Right atrium auricular region (tissue), 2 donors: ENCODE measurements at regions not wholly inside any gene's neighbourhood (a gene's known extent, or its start where the extent isn't known, plus 50 kb on each side); places are given as distances from the start of the nearest gene placed in this dataset.

ENCODE experiments used
- DNase-seq: peaks from one replicate; pipeline ENCODE4 v3.0.0-alpha.2; 2019; ENCODE audit warnings: low spot score
- H3K27ac ChIP-seq, 2 donors: fragments of 200-600 bp; sonication (generic); 1 replicate in 1 of 2; 2 replicates in 1 of 2; pipeline ENCODE4 v1.5.1; 2016 to 2019
- H3K27me3 ChIP-seq, 2 donors: fragments of 200-600 bp; sonication (generic); one replicate each; pipeline versions ENCODE4 v1.5.1 to v1.6.0; 2017 to 2019
- H3K36me3 ChIP-seq: fragments of 200-600 bp; sonication (generic); one replicate; pipeline ENCODE4 v1.5.1; 2016
- H3K4me1 ChIP-seq, 2 donors: fragments of 200-600 bp; sonication (generic); one replicate each; pipeline versions ENCODE4 v1.5.1 to v1.6.0; 2017 to 2019
- H3K4me3 ChIP-seq, 2 donors: fragments of 200-600 bp; sonication (generic); 1 replicate in 1 of 2; 2 replicates in 1 of 2; pipeline ENCODE4 v1.5.1; 2017 to 2019; ENCODE audit warnings: mild to moderate bottlenecking in 1 of 2, moderate library complexity in 1 of 2
- H3K9me3 ChIP-seq, 2 donors: fragments of 200-600 bp; sonication (generic); one replicate each; pipeline ENCODE4 v1.5.1; 2019
- TF ChIP-seq, protein P1 (sequence below), 2 donors: fragments of 200-600 bp; sonication (generic); IDR thresholded peaks; one replicate each; pipeline ENCODE4 v1.5.1; 2019; ENCODE audit warnings: antibody characterized with exemption in 2 of 2

DNA sequence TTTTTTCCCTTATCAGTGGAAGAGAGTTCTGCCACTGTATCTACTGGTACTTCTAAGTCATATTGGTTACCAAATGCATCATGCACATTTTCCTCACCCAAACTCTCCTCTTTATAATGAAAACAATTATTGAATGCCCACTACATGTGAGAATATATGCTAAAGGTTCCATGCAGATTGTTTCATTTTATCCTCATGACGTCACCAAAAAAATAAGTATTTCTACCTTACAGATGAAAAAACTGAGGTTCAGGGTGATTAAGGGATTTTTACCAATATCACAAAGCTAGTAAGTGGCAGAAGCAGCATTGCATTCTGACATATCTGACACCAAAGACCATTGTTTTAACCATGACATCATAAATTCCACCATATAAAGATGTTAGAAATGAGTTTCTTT, 51.9 kb upstream of the ZEB2 start:
- no peaks in the 10 kb centered on the region for H3K4me1 ChIP-seq
- H3K4me3 ChIP-seq = no peak overlapping the region
- H3K27ac ChIP-seq = no peak overlapping the region
- no peaks in the 10 kb centered on the region for H3K27me3 ChIP-seq
- no peak for DNase-seq
- TF ChIP-seq, protein P1, sequence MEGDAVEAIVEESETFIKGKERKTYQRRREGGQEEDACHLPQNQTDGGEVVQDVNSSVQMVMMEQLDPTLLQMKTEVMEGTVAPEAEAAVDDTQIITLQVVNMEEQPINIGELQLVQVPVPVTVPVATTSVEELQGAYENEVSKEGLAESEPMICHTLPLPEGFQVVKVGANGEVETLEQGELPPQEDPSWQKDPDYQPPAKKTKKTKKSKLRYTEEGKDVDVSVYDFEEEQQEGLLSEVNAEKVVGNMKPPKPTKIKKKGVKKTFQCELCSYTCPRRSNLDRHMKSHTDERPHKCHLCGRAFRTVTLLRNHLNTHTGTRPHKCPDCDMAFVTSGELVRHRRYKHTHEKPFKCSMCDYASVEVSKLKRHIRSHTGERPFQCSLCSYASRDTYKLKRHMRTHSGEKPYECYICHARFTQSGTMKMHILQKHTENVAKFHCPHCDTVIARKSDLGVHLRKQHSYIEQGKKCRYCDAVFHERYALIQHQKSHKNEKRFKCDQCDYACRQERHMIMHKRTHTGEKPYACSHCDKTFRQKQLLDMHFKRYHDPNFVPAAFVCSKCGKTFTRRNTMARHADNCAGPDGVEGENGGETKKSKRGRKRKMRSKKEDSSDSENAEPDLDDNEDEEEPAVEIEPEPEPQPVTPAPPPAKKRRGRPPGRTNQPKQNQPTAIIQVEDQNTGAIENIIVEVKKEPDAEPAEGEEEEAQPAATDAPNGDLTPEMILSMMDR (IDR thresholded peaks at IDR 0.05) = no peak
- H3K9me3 ChIP-seq = no peaks in the 10 kb centered on the region
- H3K36me3 ChIP-seq = no peaks in the 10 kb centered on the region

DNA sequence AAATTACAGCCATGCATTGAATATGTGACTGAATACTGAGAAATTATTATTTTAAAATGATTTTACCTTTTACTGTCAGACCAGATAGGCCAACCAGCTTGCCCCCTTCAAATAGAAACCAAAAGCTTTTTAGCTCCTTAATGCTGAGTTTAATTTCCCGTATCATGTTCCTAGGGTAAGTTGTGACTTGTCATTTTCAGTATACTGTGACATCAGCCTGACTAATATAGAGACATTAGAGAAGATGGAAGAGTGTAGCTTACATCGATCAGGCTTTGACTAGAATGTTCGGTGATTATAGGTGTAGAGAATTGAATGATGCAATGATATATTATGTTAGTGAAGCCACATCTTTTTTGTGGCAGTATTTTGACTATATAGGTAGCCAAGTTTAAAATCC, 50.6 kb upstream of the ZEB2 start:
- TF ChIP-seq, protein P1 (IDR thresholded peaks at IDR 0.05) = no peak
- Histone ChIP-seq H3K27me3 (no peaks in the 10 kb centered on the region), H3K36me3 (no peaks in the 10 kb centered on the region), H3K9me3 (no peaks in the 10 kb centered on the region), H3K4me1 (no peaks in the 10 kb centered on the region), H3K4me3 (no peak overlapping the region), H3K27ac (no peak overlapping the region)
- DNase-seq = no peak
